Uterus (tissue), 3 donors: ENCODE measurements at regions not wholly inside any gene's neighbourhood (a gene's known extent, or its start where the extent isn't known, plus 50 kb on each side); places are given as distances from the start of the nearest gene placed in this dataset.

Experiments
- DNase-seq, 2 donors: peaks; one replicate each; pipeline ENCODE4 v3.0.0-alpha.2; 2019 to 2020
- H3K27ac ChIP-seq, 2 donors: fragments of 200-600 bp; sonication (generic); 1 replicate in 1 of 2; 2 replicates in 1 of 2; pipeline ENCODE4 v1.5.1; 2016 to 2018
- H3K27me3 ChIP-seq, 2 donors: fragments of 200-600 bp; sonication (generic); one replicate each; pipeline ENCODE4 v1.5.1; 2018 to 2019; ENCODE audit warnings: control low read depth in 1 of 2
- H3K36me3 ChIP-seq, 2 donors: fragments of 200-600 bp; sonication (generic); one replicate each; pipeline ENCODE4 v1.5.1; 2019; ENCODE audit warnings: control low read depth in 1 of 2
- H3K4me1 ChIP-seq, 2 donors: fragments of 200-600 bp; sonication (generic); one replicate each; pipeline ENCODE4 v1.5.1; 2018 to 2019; ENCODE audit warnings: control low read depth in 1 of 2
- H3K4me3 ChIP-seq, 2 donors: fragments of 200-600 bp; sonication (generic); 1 replicate in 1 of 2; 2 replicates in 1 of 2; pipeline ENCODE4 v1.5.1; 2018 to 2019; ENCODE audit warnings: mild to moderate bottlenecking in 1 of 2
- H3K9me3 ChIP-seq, 2 donors: fragments of 200-600 bp; sonication (generic); one replicate each; pipeline ENCODE4 v1.5.1; 2019; ENCODE audit warnings: control low read depth in 1 of 2
- POLR2A ChIP-seq, 2 donors: fragments of 450-650 bp; IDR thresholded peaks; one replicate each; pipeline ENCODE4 v1.6.1; 2016; ENCODE audit warnings: antibody characterized with exemption in 2 of 2, mild to moderate bottlenecking in 1 of 2, moderate library complexity in 1 of 2
- intact Hi-C: fragments of 100-400 bp; cut with DNase I; formaldehyde crosslinking; loops from one replicate; pipeline ENCODE4 v1.15.1; 2023; ENCODE audit warnings: low total_unique reads
- TF ChIP-seq, protein P1 (sequence below), 4 experiments: fragments of 200-600 bp in 2 of 4; fragments of 450-650 bp in 2 of 4; sonication (generic) in 2 of 4; IDR thresholded peaks; one replicate each; pipeline ENCODE4 v1.5.1; 2016 to 2019; ENCODE audit warnings: antibody characterized with exemption in 4 of 4, mild to moderate bottlenecking in 2 of 4, moderate library complexity in 1 of 4
- donor health status: DM: yes; HTN: yes; CAD: no.

DNA sequence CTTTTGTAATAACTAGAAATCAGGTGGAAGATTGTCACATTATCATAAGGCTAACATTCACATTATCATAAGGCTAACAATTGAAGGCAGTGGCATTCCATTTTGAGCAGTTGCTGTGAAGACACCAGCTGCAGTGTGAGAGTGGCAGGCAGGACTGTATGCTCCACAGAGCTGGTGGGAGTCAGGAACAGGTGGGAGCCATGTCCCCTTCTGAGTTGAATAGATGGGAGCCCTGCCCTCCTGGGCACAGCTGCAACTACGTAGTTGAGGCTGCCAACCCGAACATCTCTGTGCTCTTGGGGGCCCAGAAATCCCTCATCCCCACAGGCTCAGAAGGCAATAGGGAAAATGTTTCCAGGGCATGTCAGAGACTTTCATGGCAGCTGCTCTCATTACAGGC, 1627.6 kb downstream of the SI start:
- TF ChIP-seq, protein P1, sequence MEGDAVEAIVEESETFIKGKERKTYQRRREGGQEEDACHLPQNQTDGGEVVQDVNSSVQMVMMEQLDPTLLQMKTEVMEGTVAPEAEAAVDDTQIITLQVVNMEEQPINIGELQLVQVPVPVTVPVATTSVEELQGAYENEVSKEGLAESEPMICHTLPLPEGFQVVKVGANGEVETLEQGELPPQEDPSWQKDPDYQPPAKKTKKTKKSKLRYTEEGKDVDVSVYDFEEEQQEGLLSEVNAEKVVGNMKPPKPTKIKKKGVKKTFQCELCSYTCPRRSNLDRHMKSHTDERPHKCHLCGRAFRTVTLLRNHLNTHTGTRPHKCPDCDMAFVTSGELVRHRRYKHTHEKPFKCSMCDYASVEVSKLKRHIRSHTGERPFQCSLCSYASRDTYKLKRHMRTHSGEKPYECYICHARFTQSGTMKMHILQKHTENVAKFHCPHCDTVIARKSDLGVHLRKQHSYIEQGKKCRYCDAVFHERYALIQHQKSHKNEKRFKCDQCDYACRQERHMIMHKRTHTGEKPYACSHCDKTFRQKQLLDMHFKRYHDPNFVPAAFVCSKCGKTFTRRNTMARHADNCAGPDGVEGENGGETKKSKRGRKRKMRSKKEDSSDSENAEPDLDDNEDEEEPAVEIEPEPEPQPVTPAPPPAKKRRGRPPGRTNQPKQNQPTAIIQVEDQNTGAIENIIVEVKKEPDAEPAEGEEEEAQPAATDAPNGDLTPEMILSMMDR (IDR thresholded peaks at IDR 0.05) = no peak
- TF ChIP-seq POLR2A (IDR thresholded peaks at IDR 0.05) = no peak
- H3K27ac ChIP-seq = no peak overlapping the region

DNA sequence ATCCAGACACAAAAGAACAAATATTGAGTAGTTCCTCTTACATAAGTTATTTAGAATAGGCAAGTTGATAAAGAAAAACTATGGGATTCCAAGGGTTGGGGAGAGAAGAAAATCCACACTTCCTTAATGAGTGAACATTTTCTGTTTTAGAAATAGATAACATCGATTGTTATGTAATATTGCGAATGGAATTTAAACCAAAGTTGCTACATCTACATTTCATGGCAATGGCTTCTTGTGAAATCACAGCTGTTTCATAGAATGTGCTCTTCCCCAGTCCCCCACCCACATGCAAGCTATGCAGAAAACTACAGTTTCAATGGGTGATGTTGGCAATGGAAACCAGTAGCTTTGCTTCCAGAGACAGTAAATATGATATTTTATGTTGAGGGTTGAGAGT, 1639.5 kb downstream of the SI start:
- intact Hi-C loops = no loop called here
- no peak for TF ChIP-seq POLR2A (IDR thresholded peaks at IDR 0.05)
- TF ChIP-seq, protein P1 (IDR thresholded peaks at IDR 0.05) = no peak
- no peaks in the 10 kb centered on the region for H3K27me3 ChIP-seq
- H3K36me3 ChIP-seq = no peaks in the 10 kb centered on the region
- no peak overlapping the region for H3K27ac ChIP-seq
- no peaks in the 10 kb centered on the region for H3K9me3 ChIP-seq
- H3K4me3 ChIP-seq = no peak overlapping the region
- no peaks in the 10 kb centered on the region for H3K4me1 ChIP-seq
- no peak for DNase-seq

More for the DNA sequence above, 1627.6 kb downstream of the SI start:
- Histone ChIP-seq H3K36me3 (no peaks in the 10 kb centered on the region), H3K4me3 (no peak overlapping the region), H3K4me1 (no peaks in the 10 kb centered on the region), H3K9me3 (no peaks in the 10 kb centered on the region), H3K27me3 (no peaks in the 10 kb centered on the region)
- intact Hi-C loops = no loop called here
- no peak for DNase-seq

DNA sequence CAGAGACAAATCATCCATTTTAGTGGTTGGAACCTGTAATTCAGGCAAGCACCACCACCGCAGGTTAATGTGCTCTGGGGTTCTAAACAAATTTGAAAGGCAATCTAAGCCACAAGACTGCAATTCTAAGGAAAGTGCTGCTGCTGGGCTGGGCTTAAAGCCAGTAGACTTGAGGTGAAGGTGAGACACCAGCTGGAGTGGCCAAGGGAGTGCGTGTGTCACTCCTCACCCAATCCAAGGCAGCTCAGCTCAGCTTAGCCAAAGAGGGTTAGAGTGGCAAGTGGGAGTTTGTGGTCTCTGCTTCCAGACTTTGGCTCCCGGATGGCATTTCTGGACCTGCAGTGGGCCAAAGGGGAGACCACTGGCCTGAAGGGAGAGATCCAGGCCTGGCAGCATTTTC, 1655.6 kb downstream of the SI start:
- no peaks in the 10 kb centered on the region for H3K4me1 ChIP-seq
- no peak overlapping the region for H3K4me3 ChIP-seq
- no peaks in the 10 kb centered on the region for H3K27me3 ChIP-seq
- H3K9me3 ChIP-seq = no peaks in the 10 kb centered on the region
- H3K36me3 ChIP-seq = peaks cover 0 to 3% of the 10 kb centered on the region in 2 donors
- no peak for DNase-seq
- H3K27ac ChIP-seq = no peak overlapping the region
- intact Hi-C loops = no loop called here
- TF ChIP-seq, protein P1 (IDR thresholded peaks at IDR 0.05) = no peak
- TF ChIP-seq POLR2A (IDR thresholded peaks at IDR 0.05) = no peak

DNA sequence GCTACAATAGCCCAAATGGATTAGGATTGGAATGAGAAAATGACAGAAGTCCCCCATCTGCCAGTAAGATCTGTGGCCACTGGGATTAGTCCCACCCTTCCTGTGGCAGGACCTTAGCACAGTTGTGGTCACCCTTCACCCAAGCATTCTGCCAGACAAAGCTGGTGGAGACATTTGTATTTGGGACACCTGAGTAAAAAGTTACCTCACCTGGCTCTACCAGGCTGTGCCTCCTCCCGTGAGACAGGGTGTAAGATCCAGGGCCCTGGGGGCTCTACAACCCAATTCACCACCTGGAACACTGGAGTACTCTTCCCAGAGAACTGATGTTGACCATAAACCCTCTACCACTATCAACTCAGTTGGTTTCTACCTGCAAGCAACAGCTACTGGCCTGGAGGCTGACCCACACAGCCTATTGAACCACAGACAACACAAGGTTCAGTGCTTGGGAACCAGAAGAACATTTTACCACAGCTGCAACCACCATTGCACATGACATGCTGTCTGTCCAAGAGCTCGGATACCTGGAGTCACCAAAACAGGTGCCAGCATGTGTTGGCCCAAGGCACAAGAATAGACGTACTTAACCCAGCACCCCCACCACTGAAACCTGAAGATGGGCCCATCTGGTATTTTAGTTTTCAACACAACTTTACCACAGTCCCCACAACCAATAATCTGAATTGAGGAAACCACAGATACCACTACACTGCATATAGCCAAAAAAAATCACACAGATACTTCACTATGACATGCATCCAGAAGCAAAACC, 1686.7 kb downstream of the SI start:
- no peak overlapping the region for H3K27ac ChIP-seq
- no peaks in the 10 kb centered on the region for H3K36me3 ChIP-seq
- no peaks in the 10 kb centered on the region for H3K9me3 ChIP-seq
- TF ChIP-seq, protein P1 (IDR thresholded peaks at IDR 0.05) = no peak
- TF ChIP-seq POLR2A (IDR thresholded peaks at IDR 0.05) = no peak
- intact Hi-C loops = no loop called here
- no peak overlapping the region for H3K4me3 ChIP-seq
- no peak for DNase-seq
- no peaks in the 10 kb centered on the region for H3K4me1 ChIP-seq
- no peaks in the 10 kb centered on the region for H3K27me3 ChIP-seq

DNA sequence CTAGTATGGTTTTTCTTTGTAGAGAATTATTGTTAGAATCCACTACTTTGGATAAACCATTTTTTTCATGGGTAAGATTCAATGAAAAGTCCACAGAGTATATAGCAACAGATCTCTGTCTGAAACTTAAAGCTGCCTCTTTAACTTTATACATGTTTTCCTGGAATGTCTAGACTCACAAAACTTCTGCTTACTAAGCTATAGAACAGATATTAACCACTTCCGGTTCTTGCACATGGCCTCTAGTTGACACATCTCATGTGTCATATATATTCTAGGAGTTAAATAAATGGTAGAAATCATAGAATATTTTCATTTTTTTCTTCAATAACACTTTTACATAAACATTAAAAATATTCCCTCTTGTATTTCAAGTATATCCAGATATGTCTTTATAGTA, 1693.9 kb downstream of the SI start:
- no peak for TF ChIP-seq POLR2A (IDR thresholded peaks at IDR 0.05)
- TF ChIP-seq, protein P1 (IDR thresholded peaks at IDR 0.05) = no peak
- H3K27ac ChIP-seq = no peak overlapping the region
- H3K4me3 ChIP-seq = no peak overlapping the region
- H3K9me3 ChIP-seq = no peaks in the 10 kb centered on the region
- H3K4me1 ChIP-seq = no peaks in the 10 kb centered on the region
- no peaks in the 10 kb centered on the region for H3K27me3 ChIP-seq
- no peak for DNase-seq
- intact Hi-C loops = no loop called here
- H3K36me3 ChIP-seq = no peaks in the 10 kb centered on the region
